HG02588 (cell line): ENCODE measurements at regions not wholly inside any gene's neighbourhood (a gene's known extent, or its start where the extent isn't known, plus 50 kb on each side); places are given as distances from the start of the nearest gene placed in this dataset.
A peak's percentile ranks its signal among the peaks of the same experiment; 100 is the strongest.

ENCODE experiments used
- ATAC-seq: cut with Tn5 transposase; IDR thresholded peaks from one replicate; pipeline ENCODE4 v1.9.1; 2021; ENCODE audit warnings: mild to moderate bottlenecking, moderate library complexity; ENCODE audit not compliant: unreplicated experiment

DNA sequence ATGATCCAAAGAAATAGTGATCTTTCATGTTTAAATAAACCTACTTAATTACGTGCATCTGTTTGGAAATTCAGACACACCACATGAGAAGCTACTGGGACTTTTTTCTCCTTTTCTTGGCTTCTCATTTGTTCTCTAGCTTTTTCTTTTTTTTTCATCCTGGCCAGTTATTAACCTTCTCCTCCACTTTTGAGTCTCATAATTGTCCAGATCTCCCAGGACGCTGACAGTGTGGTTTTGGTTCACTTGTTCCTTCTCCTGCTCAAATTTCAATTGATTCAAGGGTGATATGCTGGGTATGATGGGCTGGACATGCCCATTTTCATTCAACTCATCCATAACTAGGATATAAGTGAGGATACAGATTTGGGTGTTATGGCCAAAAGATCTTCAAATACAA, 152.3 kb downstream of the TM9SF2 start:
- ATAC-seq = no peak

DNA sequence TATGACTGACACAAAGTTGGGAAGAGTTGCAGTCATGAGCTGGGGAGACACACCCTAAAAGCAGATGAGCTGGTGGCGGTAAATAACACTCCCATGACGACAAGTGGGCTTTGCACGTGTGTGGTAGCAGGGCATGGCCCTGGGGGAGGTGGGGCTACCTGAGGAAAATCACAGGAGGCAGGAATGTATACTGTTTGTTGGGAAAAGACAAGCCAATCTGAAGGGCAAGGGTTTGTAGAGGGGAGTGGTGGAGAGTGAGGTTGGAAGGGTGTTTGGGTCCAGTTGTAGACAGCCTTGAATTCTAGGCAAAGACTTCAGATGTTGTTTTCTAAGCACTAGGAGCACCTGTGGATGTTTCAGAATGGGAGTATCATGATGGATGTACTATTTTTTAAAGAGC, 151.6 kb downstream of the TM9SF2 start:
- ATAC-seq = no peak

DNA sequence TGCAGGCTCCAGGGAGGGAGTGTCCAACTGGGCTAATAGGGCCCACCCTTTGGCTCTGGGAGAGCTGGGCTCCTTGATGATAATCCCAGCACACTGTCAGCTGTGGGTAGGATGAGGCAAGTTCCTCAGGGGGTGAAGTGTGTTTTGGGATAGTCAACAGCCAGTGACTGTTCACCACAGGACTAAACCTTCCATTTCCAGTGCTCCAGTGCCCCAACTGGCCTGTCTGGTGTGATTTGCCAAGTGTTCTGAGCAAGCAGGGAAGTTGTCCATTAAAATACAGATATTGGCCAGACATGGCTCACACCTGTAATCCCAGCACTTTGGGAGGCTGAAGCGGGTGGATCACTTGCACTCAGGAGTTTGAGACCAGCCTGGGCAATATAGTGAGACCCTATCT, 150.9 kb downstream of the TM9SF2 start:
- ATAC-seq = no peak

DNA sequence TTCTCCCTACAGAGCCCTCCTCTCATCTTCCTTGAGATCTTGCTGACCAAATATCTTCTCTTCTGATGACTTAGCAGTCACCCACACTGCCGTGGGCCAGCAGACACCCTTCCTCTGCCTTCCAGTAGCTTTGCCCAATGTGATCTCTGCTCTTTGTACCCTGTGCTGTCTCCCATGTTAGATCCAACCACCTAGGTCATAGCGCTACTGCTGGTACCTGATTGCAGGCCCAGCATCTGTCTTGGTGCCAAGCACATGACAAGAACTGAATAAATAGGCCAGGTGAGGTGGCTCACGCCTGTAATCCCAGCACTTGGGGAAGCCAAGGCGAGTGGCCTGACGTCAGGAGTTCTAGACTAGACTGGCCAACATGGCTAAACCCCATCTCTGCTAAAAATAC, 149.7 kb downstream of the TM9SF2 start:
- no peak for ATAC-seq

DNA sequence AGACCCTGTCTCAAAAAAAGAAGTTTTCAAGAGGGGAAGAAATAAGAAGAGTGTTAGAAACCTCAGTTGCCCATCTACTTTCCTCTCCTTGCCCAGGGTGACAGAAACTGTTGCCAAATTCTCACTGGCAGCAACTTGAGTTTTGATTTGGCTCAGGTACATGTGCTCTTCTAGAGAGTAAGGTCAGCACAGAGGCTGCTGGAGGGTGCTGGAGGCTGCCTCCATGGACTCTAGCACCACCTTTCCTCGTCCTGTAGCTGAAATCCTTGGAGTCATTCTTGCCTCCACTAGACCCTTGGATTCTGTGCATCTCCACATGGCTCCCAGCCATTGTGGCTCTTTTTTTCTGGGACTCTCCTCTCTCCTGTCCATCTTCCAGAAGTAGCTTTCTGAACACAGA, 149.1 kb downstream of the TM9SF2 start:
- ATAC-seq = no peak

DNA sequence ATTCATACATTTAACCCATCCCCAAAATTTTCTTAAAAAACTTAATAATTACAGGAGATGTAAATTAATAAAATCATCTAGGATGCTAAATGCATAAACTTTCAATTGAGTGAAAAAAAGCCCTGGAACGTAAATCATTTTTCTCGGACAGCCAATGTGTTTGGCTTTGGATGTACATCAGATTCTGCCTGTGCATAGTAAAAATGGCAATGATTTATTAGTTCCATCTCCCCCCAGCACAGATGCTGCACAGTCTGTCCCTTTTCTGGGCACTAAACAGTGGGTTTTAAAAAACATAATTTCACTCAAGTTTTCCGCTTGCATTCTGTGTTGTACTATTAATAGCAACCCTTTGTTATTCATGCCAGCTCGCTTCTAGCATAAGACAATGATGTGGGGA, 147.7 kb downstream of the TM9SF2 start:
- no peak for ATAC-seq

DNA sequence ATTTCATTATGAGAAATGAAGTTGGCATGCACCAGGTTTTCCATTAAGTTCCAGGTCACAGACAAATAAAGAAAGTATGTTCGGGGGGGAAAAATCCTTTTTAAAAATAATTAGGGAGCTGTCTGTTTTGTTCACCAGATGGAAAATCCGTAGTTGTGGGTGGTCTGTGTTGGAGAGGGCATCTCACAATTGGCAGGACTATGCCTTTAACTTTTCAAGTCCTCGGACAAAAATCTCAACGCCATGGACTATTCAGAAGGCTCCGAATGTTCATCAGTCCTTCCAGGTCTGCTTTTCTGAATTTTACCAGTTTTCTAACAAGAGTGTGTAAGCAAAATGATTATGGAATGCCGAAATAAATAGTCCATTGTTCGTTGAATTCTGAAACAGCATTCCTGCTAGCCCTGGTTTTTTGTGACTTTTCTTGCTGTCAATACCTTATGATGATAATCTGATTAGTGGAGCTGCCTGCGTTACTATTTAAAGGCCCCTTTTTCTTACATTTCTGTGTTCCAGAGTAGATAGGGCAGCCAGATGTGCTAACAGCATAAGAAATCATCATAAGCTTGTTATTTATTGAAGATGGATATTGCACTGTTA, 146.9 kb downstream of the TM9SF2 start:
- no peak for ATAC-seq

DNA sequence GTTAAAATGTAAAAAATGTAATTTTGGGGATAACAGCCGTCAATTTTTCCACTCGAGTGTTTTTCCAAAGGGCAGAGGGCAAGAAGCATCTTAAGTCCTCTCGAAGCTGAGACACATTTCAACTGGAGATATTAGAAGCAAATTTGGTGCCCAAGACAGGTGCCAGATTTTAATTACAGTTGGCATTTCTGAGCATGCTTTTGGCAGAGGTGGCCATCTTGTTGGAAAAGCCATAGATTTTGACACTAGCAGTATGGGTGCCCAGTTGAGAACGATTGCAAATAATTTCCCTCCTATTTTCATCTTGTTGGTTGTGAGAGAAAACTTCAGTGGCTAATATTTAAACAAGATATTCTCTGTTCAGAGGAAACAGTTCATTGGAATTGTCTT, 146.3 kb downstream of the TM9SF2 start:
- no peak for ATAC-seq

DNA sequence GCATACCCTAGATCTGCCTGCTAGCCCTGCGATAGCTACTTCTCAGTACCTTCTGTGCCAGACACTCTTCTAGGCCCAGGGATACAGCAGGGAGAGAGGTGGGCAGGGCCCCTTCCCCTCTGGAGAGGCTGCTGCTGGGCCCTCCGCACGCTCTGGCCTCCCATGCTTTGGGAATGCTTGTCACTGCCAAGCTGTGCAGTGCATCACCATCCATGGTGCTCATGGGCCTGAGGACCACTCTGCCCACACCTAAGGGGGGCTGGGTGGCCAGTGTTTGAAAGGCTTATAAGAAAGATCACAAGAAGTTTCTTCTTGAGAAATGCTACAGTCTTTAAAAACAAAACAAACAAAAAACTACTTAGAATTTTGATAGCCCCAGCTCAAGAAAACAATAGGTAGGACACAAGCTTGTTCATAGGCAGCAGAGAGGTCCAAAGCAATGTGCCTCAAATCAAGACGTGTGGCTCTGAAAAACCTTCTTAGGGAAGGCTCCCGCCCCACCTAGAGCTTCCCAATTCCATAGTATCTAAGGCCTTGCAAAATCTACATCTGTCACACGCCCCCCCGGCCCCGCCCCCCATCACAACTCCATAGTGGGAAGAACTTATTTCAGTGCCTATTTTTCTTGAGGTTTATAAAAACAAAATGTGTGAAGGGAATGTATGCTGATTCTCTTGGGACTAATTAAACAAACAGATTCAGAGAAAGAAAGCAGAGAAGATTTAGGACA, 145.8 kb downstream of the TM9SF2 start:
- ATAC-seq = no peak

DNA sequence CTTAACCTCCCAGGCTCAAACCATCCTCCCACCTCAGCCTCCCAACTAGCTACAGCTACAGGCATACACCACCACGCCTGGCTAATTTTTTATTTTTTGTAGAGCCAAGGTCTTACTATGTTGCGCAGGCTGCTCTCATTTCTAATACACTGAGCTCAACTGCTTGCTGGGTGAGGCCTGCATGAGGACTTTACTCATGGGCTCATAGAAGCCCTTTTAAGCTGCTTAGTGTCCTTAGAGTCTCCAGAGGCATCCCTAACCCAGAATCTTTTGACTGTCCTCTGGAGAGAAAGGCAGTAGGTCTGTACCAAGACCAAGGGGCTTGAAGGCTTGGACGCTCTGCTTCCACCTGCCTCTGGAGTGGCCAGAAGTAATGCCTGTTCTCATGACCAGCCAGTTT, 141.6 kb downstream of the TM9SF2 start:
- ATAC-seq = no peak

DNA sequence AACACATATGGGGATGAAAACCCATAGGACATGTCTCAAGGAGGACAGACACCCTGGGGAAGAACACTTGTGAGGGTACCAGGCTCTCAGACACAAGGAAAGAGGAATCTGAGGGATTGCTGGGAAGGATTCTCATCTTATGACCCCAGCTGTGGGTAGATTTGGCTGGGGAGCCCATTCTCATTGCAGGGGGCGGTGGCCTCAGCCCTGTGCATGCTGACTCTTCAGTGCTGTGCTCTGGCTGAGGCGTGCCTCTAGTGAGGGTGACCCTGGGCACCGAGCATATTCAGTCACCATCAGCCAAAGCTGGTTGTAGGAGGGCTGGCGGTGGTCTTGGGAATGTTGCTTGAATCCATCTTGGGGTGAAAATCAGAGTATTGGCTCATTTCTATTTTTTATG, 140.7 kb downstream of the TM9SF2 start:
- no peak for ATAC-seq

DNA sequence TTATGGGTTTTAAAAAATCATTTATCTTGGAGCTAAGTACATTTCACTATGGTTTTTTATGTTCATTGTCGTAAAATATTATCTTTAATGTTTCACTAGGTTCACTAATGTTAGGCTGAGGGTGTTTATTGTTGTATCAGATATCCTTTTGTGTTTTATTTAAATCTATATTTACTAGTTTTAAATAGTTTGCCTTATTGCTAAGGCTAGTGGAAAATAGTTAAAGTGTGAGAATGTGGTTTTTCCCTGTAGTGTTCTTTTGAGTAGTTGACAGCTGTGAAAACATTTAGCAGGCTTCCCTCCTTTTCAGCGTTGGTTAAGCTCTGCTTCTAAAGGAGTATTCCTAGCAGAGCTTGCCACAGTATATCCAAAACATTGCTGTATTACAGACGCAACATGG, 139.0 kb downstream of the TM9SF2 start:
- no peak for ATAC-seq

DNA sequence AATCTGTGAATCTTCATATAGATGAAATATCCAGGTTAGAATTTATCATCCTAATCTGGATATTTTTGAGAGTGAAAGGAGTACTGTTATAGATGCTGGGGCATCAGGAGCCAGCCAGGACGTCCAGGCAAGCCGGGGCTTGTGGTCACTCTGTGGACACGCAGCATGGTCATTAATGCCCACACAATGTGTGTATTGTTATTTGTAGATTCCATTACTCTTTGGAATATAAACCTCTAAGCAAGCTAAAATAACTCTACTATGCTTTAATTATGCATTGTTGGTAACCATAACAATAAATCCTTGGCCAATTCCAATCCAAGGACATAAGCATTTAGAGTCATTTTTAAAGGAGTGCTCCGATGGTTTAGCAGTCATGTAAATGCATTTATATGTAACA, 137.9 kb downstream of the TM9SF2 start:
- ATAC-seq = no peak

DNA sequence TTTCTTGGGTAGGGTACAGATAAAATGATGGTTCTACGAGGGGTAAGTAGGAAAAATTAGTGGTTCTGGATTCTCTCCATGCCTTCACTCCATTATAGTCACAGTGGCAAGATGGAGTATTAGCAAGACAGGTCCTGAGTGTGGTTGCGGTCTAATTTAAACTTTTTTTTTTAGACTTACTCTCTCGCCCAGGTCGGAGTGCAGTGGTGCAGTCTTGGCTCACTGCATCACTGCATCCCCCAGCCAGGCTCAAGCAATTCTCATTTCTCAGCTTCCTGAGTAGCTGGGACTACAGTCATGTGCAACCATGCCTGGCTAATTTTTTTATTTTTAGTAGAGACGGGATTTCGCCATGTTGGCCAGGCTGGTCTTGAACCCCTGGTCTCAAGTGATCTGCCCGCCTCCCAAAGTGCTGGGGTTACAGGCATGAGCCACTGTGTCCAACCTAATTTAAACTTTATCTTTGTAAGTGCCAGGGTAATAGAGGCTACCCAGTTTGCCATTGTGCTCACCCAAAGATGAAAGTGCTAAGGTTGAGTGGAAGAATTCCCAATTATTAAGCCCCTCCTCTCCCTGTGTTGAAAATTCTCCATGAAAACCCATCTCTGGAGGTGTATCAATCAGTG, 135.6 kb downstream of the TM9SF2 start:
- ATAC-seq = peak; percentile 62

DNA sequence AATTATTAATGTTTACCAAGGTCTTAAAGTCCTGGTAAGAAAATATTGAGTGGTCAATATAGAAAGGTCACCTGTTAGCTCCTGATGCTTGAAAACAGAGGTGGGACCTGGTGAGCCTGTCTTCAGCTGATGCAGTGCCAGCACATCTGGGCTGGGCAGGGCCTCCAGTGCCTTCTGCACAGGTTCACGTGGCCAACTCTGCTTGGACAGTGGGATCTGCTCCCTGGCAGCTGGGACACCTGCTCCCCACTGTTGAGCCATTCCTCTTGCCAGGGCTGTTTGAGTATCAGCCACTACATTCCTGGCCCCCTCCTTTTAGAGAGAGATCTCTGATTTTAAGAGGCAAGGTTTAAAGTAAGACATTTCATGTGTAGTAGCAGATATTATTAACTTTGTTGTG, 135.0 kb downstream of the TM9SF2 start:
- ATAC-seq = no peak

DNA sequence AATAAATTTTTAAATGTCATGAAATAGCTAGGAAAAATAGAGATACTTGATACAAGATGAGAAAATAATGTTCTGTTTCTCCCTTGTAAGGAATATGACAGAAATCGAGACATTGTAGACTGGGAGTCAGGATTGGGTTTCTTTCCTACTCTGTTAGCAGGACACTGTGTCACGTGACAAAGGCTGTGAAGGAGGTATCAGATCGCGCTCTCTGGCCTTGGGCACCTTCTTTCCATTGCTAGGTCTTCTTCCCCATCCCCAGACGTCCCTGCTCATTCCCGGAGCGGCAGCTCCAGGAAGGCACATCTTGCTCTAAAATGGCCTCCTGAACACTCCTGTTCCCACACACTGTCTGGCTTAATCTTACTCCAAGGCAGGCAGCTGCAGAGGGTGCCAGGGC, 133.4 kb downstream of the TM9SF2 start:
- no peak for ATAC-seq

DNA sequence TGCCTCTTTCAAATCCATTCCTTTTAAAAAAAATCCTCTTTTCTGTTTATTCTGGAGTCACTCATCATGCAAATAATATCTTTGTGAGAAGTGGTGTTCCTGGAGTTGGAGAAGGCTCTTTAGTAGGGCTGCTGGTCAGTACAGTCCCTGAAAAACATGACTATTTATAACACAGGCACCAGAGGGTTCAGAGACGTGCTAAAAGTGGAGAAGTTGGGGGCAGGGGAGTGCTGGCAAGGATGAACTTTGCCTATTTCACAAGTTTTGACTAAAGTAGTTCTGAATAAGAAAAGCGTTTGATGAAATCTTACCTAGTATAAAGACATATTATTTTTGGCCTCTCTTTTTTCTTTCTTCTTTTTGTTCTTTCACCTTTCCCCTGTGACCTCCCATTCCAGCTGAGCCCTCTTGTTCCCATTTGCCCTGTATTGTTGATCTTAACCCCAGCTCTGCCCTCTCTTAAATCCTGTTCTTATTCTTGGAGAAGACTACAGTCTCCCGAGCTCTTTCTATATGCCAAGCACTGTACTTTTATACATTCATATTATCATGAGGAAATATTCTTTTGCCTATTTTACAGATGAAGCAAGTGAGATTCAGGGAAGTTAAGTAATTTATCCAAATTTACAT, 129.1 kb downstream of the TM9SF2 start:
- ATAC-seq = no peak

DNA sequence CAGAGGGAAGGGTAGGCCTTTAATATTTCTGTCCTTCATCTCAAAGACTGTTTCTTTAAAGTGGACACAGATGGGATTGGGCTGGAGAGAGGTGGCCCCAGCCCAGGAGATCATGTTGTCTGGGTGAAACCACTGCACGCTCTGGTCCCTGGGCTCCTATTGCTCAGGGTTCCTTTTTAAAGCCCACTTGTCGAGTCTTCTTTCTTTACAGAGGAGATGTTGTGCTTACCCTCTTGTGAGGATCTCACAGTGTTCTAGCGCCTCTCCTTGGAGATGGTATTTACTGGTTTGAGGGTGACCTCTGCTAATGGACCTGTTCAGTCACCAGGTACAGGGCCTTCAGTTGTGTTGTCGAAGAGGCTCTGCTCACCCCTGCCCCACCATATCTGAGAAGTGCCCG, 128.4 kb downstream of the TM9SF2 start:
- no peak for ATAC-seq

DNA sequence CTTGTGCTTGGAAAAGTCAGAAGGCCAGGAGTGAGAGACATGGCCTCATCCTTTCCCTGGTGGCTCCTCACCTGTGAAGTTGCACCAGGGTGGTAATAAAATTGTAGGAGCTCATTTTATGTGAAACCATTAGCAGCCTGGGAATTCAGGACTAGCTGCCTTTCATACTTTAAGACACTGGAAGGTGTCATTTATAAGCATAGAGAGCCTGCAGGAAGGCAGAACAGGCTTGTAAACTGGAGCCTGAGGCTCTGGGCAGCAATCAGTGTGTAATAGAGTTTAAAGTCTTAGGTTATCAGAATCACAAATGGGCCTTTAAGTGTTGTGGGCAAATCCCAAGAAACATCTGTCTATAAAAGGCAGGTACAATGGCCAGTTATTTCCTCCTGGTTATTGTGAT, 127.2 kb downstream of the TM9SF2 start:
- no peak for ATAC-seq

DNA sequence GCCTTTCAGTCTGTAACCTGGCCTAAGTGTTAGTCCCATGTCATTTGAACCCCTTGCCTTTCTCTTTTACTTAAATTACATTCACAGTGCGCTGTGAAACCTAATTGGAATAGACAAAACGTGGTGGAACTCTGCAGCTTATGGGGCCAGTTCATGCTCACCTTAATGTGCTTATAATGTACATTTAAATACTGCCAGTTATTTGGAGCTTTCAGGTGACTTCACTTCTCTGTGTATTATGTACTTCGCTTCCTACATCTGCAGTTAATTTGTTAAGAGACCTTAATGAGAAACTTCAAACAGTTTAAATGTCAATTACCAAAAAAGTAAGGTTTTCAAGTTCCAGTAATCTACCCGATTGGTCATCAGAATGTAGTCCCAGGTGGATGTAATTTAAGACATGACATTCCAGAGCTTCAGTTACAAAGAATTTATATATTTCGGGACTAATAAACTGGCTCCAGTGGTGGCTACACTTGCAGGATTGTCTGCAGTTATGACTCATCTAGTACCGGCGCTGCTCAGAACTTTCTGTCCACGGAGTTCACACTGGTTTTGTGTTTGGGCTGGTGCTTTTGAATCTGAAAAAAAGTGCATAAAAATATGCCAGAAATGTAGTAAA, 125.3 kb downstream of the TM9SF2 start:
- ATAC-seq = no peak

DNA sequence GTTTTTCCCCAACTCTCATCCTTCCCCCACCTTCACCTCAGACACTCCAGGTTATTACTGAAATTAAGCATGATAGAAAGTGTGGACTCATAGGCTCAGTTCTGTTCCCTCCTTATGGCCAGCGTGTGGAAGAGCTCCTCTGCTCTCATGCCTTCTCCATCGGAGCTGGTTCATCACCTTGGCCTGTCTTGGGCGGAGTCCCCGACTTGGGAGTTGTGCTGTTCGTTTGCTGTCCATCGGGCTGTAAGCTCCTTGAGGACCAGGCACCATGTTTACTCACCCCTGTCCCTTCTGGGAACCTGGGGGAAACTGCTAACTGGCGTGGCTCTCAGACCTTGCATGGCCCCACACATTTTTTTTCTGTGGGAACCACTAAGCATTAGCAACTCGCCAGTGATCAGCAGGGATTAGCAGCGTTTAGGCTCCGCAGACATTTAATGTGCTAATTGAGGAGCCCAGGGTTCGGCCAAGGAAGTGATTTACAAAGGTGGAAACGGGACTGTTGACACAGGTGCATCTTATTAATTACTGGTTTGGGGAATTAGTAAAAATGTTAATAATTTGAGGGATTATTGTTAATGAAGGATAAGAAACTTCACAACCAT, 123.8 kb downstream of the TM9SF2 start:
- no peak for ATAC-seq
